ENCODE measurements at regions not wholly inside any gene's neighbourhood (a gene's known extent, or its start where the extent isn't known, plus 50 kb on each side); places are given as distances from the start of the nearest gene placed in this dataset.

DNA sequence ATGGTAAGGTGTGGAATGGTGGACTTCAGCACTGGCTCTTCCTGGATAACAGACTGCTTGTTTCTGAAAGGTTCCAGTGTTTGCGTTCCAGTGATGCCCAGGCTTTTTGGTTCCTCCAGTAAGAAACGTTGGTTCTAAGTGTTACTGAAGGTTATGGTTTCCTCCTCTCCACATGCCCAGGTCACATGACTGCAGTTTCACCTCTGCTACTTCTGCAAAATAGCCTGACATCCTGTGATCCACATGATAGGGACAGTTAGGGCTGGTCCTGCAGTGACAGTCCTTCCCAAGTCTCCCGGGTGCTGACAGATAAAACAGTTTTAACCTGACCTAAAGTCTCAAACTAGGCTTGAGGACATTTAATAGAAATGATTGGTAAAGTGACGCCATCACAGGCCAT lies 132.2 kb upstream of the CST7 start:
- Histone ChIP-seq H3K4me1 (ENCODE audit: low read depth) (no peaks in the 10 kb centered on the region), H3K4me3 (no peak overlapping the region), H3K9me3 (no peaks in the 10 kb centered on the region), H3K36me3 (ENCODE audit: low read depth) (no peaks in the 10 kb centered on the region)
- TF ChIP-seq CTCF (IDR thresholded peaks at IDR 0.05), result no peak
- DNase-seq (no peak), ATAC-seq (no peak)
- intact Hi-C loops (cut with DNase I, micrococcal nuclease), result no loop called here

- no peaks in the 10 kb centered on the region for H3K9me3 ChIP-seq
- H3K4me3 ChIP-seq, result no peak overlapping the region
- DNase-seq (no peak), ATAC-seq (no peak)
- intact Hi-C loops (cut with DNase I, micrococcal nuclease), result no loop called here
- H3K4me1 ChIP-seq (ENCODE audit: low read depth), result no peaks in the 10 kb centered on the region
- no peaks in the 10 kb centered on the region for H3K36me3 ChIP-seq (ENCODE audit: low read depth)
- TF ChIP-seq CTCF (IDR thresholded peaks at IDR 0.05), result no peak
These were observed 131.7 kb upstream of the CST7 start for GRCh38 chr20:24817351-24817750.

DNA sequence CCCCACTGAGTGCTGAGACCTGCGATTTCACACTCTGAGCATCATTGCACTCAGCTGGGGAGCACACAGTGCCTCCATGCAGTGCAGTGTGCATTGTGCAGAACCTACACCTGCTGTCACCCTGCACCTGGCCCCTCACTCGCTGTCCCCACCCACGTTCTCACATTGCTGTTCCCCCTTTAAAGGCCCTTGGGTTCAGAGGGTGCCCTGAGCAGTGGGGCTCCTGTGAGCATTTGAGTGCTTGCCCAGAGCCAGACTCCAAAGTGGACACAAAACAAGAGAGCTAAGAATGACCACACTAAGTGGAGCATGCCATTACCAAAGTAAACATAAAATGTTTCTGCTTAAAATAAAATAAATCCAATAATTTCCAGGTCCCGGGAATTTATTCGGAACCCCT lies 131.0 kb upstream of the CST7 start:
- H3K36me3 ChIP-seq (ENCODE audit: low read depth), result no peaks in the 10 kb centered on the region
- no peak overlapping the region for H3K4me3 ChIP-seq
- H3K9me3 ChIP-seq, result no peaks in the 10 kb centered on the region
- DNase-seq (no peak), ATAC-seq (no peak)
- no peak for TF ChIP-seq CTCF (IDR thresholded peaks at IDR 0.05)
- no peaks in the 10 kb centered on the region for H3K4me1 ChIP-seq (ENCODE audit: low read depth)
- intact Hi-C loops (cut with DNase I, micrococcal nuclease), result no loop called here

GRCh38 chr20:24819331-24819965 lies 129.6 kb upstream of the CST7 start:
- Histone ChIP-seq H3K9me3 (no peaks in the 10 kb centered on the region), H3K4me3 (no peak overlapping the region), H3K36me3 (ENCODE audit: low read depth) (no peaks in the 10 kb centered on the region), H3K4me1 (ENCODE audit: low read depth) (no peaks in the 10 kb centered on the region)
- no peak for TF ChIP-seq CTCF (IDR thresholded peaks at IDR 0.05)
- intact Hi-C loops (cut with DNase I, micrococcal nuclease), result no loop called here
- ATAC-seq, result no peak
- DNase-seq, result no peak

DNA sequence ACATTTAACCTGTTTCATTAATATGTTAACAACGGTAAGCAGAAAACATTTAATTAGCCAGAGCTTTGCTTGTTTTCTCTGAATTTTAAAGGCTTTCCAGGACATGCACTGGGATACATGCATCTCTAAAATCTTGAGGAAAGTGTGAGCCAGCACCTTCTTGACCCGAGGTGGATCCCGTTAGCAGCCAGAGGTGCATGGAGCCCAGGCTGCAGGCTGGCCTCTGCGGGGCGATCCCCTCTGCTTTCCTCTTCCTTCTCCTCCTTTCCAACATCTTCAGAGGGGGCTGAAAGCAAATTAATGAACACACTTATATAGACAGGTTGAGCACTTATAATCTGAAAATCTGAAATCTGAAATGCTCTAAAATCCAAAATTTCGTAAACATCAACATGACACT lies 128.7 kb upstream of the CST7 start:
- DNase-seq, result no peak
- H3K9me3 ChIP-seq, result no peaks in the 10 kb centered on the region
- no peaks in the 10 kb centered on the region for H3K4me1 ChIP-seq (ENCODE audit: low read depth)
- no peak for ATAC-seq
- no peaks in the 10 kb centered on the region for H3K36me3 ChIP-seq (ENCODE audit: low read depth)
- H3K4me3 ChIP-seq, result no peak overlapping the region
- intact Hi-C loops (cut with DNase I, micrococcal nuclease), result no loop called here
- no peak for TF ChIP-seq CTCF (IDR thresholded peaks at IDR 0.05)

DNA sequence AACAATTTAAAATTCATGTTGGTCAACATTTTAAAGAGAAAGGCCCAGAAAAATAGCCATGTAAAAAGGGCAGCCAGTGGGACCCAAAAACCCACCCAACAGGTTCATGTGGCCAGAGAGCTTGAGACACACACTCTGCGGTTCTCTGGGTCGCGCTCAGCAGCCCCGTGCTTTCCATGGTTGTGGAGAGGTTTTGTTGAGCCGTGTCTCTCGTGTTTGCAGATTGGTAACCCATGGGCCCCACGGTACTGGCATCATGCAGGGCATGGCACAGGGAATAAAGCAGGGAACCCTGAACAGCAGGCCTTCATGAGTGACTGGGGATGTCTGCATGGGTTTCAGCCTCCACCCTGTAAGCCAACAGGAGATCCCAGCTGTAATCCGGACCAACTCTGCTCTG lies 127.7 kb upstream of the CST7 start:
- DNase-seq (no peak), ATAC-seq (no peak)
- intact Hi-C loops (cut with DNase I, micrococcal nuclease), result no loop called here
- no peaks in the 10 kb centered on the region for H3K36me3 ChIP-seq (ENCODE audit: low read depth)
- no peaks in the 10 kb centered on the region for H3K4me1 ChIP-seq (ENCODE audit: low read depth)
- TF ChIP-seq CTCF (IDR thresholded peaks at IDR 0.05), result no peak
- no peak overlapping the region for H3K4me3 ChIP-seq
- no peaks in the 10 kb centered on the region for H3K9me3 ChIP-seq

Measured in mucosa of descending colon (tissue), 3 donors.